ENCODE measurements at regions not wholly inside any gene's neighbourhood (a gene's known extent, or its start where the extent isn't known, plus 50 kb on each side); places are given as distances from the start of the nearest gene placed in this dataset.

GRCh38 chr9:14423815-14424261 lies 109.9 kb upstream of the NFIB start:
- no peak overlapping the region for H3K4me3 ChIP-seq (ENCODE audit: low read depth, low read length, poor library complexity, severe bottlenecking)
- TF ChIP-seq CTCF (IDR thresholded peaks at IDR 0.05; ENCODE audit: low read length) (no peak), EZH2 (IDR thresholded peaks at IDR 0.05; ENCODE audit: borderline replicate concordance, low read length) (no peak)

GRCh38 chr9:14421291-14421690 lies 107.3 kb upstream of the NFIB start:
- TF ChIP-seq EZH2 (IDR thresholded peaks at IDR 0.05; ENCODE audit: borderline replicate concordance, low read length): no peak
- TF ChIP-seq CTCF (IDR thresholded peaks at IDR 0.05; ENCODE audit: low read length): no peak
- Histone ChIP-seq H3K79me2 (ENCODE audit: insufficient read depth, low read length) (no peaks in the 10 kb centered on the region), H3K9me2 (ENCODE audit: low read depth, low read length) (no peaks in the 10 kb centered on the region), H3K36me3 (ENCODE audit: insufficient read depth, low read length) (no peaks in the 10 kb centered on the region), H3K27ac (ENCODE audit: low read depth, low read length, poor library complexity, severe bottlenecking) (no peak overlapping the region), H3K4me1 (ENCODE audit: insufficient read depth, low read length, severe bottlenecking) (no peaks in the 10 kb centered on the region), H3K27me3 (ENCODE audit: insufficient read depth, low read length) (no peaks in the 10 kb centered on the region), H4K20me1 (ENCODE audit: insufficient read depth, low read length) (no peaks in the 10 kb centered on the region), H3K4me3 (ENCODE audit: low read depth, low read length, poor library complexity, severe bottlenecking) (no peak overlapping the region), H3K9me3 (ENCODE audit: low read length) (no peaks in the 10 kb centered on the region), H3K4me2 (ENCODE audit: low read length) (no peak overlapping the region), H2AFZ (ENCODE audit: low read length) (no peak overlapping the region), H3F3A (ENCODE audit: insufficient read depth, low read length) (no peaks in the 10 kb centered on the region), H3K9ac (ENCODE audit: low read length) (no peak overlapping the region)

More at GRCh38 chr9:14423815-14424261, 109.9 kb upstream of the NFIB start:
- H3K9me3 ChIP-seq (ENCODE audit: low read length): no peaks in the 10 kb centered on the region
- H3K27ac ChIP-seq (ENCODE audit: low read depth, low read length, poor library complexity, severe bottlenecking): no peak overlapping the region
- H3F3A ChIP-seq (ENCODE audit: insufficient read depth, low read length): no peaks in the 10 kb centered on the region
- no peaks in the 10 kb centered on the region for H3K4me1 ChIP-seq (ENCODE audit: insufficient read depth, low read length, severe bottlenecking)
- H3K9ac ChIP-seq (ENCODE audit: low read length): no peak overlapping the region
- no peak overlapping the region for H2AFZ ChIP-seq (ENCODE audit: low read length)
- no peaks in the 10 kb centered on the region for H3K9me2 ChIP-seq (ENCODE audit: low read depth, low read length)
- H3K27me3 ChIP-seq (ENCODE audit: insufficient read depth, low read length): no peaks in the 10 kb centered on the region
- no peak overlapping the region for H3K4me2 ChIP-seq (ENCODE audit: low read length)
- no peaks in the 10 kb centered on the region for H3K36me3 ChIP-seq (ENCODE audit: insufficient read depth, low read length)
- H3K79me2 ChIP-seq (ENCODE audit: insufficient read depth, low read length): no peaks in the 10 kb centered on the region
- H4K20me1 ChIP-seq (ENCODE audit: insufficient read depth, low read length): no peaks in the 10 kb centered on the region

- H3K27ac ChIP-seq (ENCODE audit: low read depth, low read length, poor library complexity, severe bottlenecking): no peak overlapping the region
- H3K9me2 ChIP-seq (ENCODE audit: low read depth, low read length): no peaks in the 10 kb centered on the region
- H3K27me3 ChIP-seq (ENCODE audit: insufficient read depth, low read length): no peaks in the 10 kb centered on the region
- H3K9ac ChIP-seq (ENCODE audit: low read length): no peak overlapping the region
- no peaks in the 10 kb centered on the region for H3K79me2 ChIP-seq (ENCODE audit: insufficient read depth, low read length)
- no peaks in the 10 kb centered on the region for H4K20me1 ChIP-seq (ENCODE audit: insufficient read depth, low read length)
- no peak overlapping the region for H2AFZ ChIP-seq (ENCODE audit: low read length)
- H3K4me3 ChIP-seq (ENCODE audit: low read depth, low read length, poor library complexity, severe bottlenecking): no peak overlapping the region
- TF ChIP-seq EZH2 (IDR thresholded peaks at IDR 0.05; ENCODE audit: borderline replicate concordance, low read length) (no peak), CTCF (IDR thresholded peaks at IDR 0.05; ENCODE audit: low read length) (no peak)
- H3F3A ChIP-seq (ENCODE audit: insufficient read depth, low read length): no peaks in the 10 kb centered on the region
- no peaks in the 10 kb centered on the region for H3K9me3 ChIP-seq (ENCODE audit: low read length)
- H3K4me2 ChIP-seq (ENCODE audit: low read length): no peak overlapping the region
- no peaks in the 10 kb centered on the region for H3K4me1 ChIP-seq (ENCODE audit: insufficient read depth, low read length, severe bottlenecking)
- H3K36me3 ChIP-seq (ENCODE audit: insufficient read depth, low read length): no peaks in the 10 kb centered on the region
These were observed 105.3 kb upstream of the NFIB start for GRCh38 chr9:14418941-14419937.
